Prostate gland (tissue), 2 donors: ENCODE measurements at regions not wholly inside any gene's neighbourhood (a gene's known extent, or its start where the extent isn't known, plus 50 kb on each side); places are given as distances from the start of the nearest gene placed in this dataset.

Experiments
- POLR2A ChIP-seq: fragments of 450-650 bp; IDR thresholded peaks from one replicate; pipeline ENCODE4 v1.6.1; 2016; ENCODE audit warnings: antibody characterized with exemption, mild to moderate bottlenecking
- POLR2AphosphoS5 ChIP-seq: sonication (generic); formaldehyde crosslinking; IDR thresholded peaks from one replicate; pipeline ENCODE4 v1.6.1; 2017; ENCODE audit warnings: antibody characterized with exemption
- TF ChIP-seq, protein P1 (sequence below), 4 experiments: fragments of 200-600 bp in 2 of 4; fragments of 450-650 bp in 2 of 4; sonication (generic) in 2 of 4; IDR thresholded peaks; 1 replicate in 3 of 4; 2 replicates in 1 of 4; pipeline ENCODE4 v1.5.1; 2016 to 2019; ENCODE audit warnings: antibody characterized with exemption in 4 of 4, mild to moderate bottlenecking in 2 of 4, moderate library complexity in 2 of 4

DNA sequence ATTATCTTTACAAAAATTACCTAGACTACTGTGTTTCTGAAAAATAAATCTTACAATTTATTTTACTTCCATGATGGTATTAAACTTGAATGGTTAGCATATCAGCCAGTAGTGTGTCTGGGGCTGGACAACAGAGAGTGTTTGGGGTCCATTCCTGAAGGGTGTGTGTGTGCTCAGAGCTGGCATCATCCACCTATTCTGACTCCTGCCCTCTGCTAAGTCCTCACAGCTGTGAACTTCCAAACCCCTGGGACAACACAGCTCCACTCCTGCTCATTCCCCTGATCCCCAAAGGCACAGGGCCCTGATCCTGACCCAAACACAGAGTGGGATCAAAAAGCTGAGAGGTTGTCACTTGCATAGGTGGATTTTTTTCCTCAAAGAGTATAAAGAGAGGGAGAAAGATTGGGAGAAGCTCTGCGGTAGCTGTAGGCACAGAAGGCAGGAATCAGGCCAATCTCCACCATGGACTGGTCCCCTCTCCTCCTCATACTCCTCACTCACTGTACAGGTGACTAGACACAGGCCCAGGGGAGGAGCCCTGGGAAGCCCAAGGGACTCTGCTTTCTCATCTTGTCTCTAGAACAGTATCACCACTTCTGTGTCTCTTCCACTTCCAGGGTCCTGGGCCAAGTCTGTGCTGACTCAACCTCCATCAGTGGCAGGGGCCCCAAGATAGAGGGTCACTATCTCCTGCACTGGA lies 55.7 kb upstream of the TOP3B start:
- TF ChIP-seq, protein P1, sequence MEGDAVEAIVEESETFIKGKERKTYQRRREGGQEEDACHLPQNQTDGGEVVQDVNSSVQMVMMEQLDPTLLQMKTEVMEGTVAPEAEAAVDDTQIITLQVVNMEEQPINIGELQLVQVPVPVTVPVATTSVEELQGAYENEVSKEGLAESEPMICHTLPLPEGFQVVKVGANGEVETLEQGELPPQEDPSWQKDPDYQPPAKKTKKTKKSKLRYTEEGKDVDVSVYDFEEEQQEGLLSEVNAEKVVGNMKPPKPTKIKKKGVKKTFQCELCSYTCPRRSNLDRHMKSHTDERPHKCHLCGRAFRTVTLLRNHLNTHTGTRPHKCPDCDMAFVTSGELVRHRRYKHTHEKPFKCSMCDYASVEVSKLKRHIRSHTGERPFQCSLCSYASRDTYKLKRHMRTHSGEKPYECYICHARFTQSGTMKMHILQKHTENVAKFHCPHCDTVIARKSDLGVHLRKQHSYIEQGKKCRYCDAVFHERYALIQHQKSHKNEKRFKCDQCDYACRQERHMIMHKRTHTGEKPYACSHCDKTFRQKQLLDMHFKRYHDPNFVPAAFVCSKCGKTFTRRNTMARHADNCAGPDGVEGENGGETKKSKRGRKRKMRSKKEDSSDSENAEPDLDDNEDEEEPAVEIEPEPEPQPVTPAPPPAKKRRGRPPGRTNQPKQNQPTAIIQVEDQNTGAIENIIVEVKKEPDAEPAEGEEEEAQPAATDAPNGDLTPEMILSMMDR (IDR thresholded peaks at IDR 0.05) = no peak
- no peak for TF ChIP-seq POLR2A
- no peak for TF ChIP-seq POLR2AphosphoS5
